HG03159 (cell line): ENCODE measurements at regions not wholly inside any gene's neighbourhood (a gene's known extent, or its start where the extent isn't known, plus 50 kb on each side); places are given as distances from the start of the nearest gene placed in this dataset.

Source experiments
- ATAC-seq: cut with Tn5 transposase; IDR thresholded peaks from one replicate; pipeline ENCODE4 v1.9.1; 2021; ENCODE audit warnings: mild to moderate bottlenecking, moderate library complexity; ENCODE audit not compliant: unreplicated experiment

DNA sequence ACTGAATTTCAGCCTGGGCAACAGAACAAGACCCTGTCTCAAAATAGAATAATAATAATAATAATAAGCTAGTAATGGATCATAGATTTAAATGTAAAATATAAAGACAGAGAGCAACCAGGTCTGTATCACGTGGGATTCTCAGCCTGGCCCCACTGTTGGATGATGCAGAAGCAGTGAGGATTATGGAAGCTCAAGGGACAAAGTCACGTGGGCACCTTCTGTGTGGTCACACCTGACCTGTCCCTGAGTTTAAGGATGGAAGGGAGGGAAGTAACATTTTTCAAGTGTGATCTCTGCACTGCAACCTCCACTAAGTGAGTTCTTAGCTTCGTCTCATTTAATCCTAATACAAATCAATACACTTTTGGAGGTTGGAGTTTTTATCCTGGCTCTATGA lies 212.5 kb upstream of the IER5L start:
- no peak for ATAC-seq

DNA sequence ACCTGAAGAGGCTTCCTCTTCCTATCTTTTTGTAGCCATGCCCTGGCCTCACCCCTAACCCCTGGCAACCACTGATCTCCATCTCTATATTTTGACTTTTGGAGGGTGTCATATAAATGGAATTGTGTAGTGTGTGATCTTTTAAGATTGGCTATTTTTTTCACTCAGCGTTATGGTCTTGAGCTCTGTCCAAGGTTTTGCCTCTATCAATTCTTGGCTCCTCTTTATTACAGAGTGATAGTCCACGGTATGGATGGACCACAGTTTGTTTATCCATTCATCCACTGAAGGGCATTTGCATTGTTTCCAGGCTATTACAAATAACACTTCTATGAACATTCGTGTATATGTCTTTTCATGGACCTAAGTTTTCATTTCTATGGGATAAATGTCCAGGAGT lies 209.8 kb upstream of the IER5L start:
- no peak for ATAC-seq

DNA sequence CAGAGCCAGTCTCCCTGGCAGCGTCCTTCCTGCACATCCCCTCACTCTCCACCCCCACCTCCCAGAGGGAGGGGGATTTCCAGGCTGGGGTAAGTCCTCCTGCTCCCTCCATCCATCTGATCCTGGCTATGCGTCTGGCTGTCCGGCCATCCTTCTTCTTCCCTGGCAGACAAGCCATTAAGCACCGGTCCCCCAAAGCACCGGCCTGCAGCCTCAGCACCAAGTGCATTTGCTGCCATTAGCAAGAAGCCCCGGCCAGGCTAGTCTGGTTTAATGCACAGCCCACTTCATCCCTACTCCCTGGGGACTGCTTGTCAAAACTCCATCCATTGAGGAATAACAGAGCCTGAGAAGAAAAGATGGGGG lies 208.7 kb upstream of the IER5L start:
- ATAC-seq: no peak

- ATAC-seq: no peak
These were observed 207.3 kb upstream of the IER5L start for GRCh38 chr9:129385211-129385934.

DNA sequence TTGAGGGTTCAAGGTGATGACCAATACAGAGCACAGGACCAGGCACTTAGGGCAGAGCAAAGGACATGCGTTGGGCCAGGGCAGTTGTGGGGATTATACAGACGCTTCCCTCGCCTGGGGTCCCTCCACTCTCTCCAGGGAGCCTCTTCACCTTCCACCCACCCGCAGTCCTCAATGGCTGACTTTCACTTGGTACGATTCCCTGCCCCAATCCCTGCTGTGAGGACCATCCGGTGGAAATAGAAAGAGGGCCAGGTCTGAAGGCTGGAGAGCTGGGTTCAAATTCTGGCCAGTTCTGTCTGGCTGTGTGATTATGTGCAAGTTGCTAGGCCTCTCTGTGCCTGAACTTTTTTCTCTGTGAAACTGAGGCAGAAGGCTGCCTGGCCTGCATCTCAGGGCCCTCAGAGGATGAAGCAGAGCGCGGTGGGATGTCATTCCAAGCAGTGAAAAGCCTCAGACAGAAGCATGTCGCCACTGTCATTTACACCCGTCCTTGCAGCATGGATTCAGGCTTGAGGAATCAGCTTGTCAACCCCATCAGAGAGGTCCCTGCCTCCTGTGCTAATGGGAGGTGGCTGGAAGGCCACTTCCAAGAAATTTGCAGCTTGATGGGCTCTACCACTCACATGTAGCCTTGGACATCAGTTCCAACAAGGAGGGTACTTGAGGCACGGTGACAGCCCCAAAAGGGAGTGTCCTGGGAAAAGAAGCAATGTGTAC lies 206.6 kb upstream of the IER5L start:
- no peak for ATAC-seq

DNA sequence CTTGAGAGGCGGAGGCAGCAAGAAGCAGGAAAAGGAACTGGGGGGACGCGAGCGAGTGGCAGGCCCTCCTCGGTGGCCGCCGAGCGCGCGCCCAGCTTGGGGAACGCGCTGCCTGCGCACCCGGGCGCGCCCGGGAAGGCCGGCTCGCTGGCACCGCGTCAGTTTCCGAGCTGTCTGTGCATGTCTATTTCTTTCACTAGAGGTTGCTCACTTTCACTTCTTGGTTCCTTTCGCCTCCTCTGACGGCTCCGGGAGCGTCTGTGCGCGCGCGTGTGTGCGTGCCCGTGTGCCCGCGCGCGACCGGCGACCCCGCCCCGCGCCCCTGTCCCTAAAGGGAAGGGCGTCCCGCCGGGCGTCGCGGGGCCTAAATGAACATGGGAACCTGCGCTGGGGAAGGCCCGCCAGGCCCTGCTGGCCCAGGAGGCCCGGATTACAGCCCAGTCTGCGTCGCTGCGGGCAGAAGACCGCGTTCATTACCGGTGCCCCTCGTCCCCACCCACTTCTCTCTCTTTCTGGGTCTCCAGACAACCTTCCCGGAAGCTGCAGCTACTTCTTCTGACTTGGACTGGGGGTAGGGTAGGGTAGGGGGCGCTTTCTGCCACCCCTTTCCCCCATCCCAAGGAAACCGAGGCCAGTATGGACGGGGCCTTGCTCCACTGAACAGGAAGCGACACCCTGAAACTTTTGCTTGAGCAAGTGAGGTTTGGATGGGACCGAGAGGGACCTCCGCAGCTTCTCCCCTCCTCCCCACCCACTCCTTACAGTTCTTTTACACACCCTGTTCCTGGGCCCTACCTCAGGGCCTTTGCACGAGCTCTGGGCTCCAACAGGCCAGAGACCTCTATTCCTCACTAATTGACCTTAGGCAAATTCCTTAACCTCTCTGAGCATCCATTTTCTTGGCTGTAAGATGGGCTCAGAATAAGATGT lies 205.8 kb upstream of the IER5L start:
- peak; percentile 86 for ATAC-seq

DNA sequence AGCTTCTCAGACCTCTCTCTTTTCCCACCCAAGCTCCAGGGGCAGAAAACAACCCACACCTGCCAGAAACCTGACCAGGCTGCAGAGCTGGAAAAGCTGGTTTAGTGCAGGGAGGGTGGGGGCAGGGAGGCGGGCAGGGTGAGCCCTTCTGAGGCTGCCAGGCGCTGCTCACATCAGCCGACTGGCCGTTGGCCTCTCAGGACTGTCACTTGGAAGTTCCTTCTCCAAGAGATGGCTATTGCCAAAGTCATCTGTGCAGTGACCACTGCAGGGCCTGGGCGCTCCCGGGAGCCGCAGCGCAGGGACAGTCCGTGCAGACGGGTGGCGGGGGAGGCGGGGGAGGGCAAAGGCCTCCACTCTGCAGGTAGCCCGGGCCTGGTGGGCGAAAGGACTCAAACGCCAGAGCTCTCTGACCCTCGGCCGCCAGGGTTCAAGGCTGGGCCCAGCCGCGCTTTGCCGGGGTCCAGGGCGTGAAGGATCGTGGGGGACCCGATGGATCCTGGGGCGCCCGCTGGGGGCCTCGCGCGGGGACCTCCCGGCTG lies 205.0 kb upstream of the IER5L start:
- ATAC-seq: no peak

DNA sequence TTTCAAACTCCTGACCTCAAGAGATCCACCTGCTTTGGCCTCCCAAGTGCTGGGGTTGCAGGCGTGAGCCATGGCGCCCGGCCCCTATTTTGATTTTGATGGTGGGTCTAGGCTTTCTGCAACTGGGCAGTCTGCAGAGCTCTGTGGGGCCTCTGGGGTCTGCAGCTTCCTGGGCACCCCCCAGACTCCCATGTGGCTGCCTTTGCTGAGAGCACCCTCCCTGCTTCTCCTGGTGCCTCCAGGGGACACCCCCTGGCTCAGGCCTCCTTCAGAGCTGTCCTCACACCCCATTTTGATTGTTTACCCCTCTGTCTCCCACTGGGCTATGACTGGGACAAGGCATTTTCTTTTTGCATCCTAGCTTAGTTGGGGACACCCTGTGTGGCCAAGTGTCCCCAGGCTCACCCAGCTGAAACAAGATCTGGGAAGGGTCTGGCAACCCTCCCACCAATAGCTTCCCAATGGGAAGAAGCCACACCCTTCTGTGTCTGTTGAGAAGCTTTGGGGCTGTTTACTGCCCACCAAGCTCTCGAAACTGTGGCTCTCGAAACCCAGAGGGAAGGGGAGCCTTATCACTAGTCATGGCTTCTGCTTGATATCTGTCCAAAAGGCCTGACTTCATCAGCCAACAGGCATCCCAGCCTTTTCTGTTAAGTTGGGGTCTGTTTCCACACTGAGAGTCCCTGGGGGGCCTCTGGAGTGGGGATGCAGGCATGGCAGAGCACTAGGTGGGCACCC lies 204.4 kb upstream of the IER5L start:
- no peak for ATAC-seq

GRCh38 chr9:129381481-129381957 lies 203.5 kb upstream of the IER5L start:
- ATAC-seq: no peak

- no peak for ATAC-seq
These were observed 202.9 kb upstream of the IER5L start for GRCh38 chr9:129380961-129381401.

- ATAC-seq: no peak
These were observed 201.8 kb upstream of the IER5L start for GRCh38 chr9:129379886-129380285.

- ATAC-seq: no peak
These were observed 201.2 kb upstream of the IER5L start for GRCh38 chr9:129379181-129379836.

DNA sequence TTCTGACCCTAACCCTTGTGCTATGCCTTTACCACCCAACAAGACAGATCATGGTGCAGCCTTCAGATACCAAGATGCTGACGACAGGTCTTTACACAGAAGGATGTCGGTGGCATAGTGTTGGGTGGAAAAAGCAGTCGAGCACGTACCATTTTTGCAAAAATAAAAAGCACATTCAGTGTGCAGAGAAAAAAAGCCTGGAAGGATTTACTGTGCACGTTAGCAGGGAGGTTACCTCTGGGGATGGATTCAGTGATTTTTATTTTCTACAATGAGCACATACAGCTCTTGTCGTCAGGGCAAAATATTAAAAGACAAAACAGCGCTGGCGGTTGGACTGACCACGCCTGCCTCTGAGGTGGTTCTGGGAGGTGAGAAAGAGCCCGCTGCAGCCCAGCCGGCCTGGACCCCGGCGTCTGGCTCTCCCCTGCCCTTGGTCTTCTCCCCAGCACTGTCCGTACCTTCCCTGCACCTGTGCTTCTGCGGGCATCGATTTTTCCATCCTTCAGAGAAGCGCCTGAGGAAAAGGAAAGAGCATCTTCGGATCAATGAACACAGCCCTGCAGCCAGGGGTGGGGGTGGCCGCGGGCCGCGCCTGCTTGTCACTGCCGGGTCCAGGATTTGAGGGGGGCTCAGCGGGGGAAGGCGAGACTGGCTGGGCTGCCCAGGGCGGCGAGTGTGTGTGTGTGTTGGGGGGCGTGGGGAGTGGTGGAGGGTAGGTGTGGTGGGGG lies 200.0 kb upstream of the IER5L start:
- ATAC-seq: no peak

DNA sequence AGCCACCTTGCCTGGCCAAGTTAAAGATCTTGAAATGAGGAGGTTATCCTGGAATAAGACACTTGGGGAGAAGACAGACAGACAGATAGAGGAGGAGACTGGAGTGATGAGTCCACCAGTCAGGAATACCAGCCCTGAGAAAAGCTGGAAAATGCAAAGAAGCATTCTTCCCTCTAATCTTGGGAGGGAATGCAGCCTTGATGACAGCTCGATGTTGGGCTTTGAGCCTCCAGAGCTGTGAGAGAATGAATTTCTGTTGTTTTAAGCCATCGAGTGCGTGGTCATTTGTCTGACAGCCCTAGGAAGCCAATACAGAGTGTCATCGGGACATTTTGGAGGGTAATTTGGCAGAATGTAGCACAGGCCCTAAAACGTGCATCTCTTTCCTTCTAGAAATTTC lies 199.1 kb upstream of the IER5L start:
- no peak for ATAC-seq

GRCh38 chr9:129375845-129376244 lies 197.8 kb upstream of the IER5L start:
- ATAC-seq: no peak

- no peak for ATAC-seq
These were observed 196.6 kb upstream of the IER5L start for GRCh38 chr9:129374651-129375050.

GRCh38 chr9:129374231-129374630 lies 196.2 kb upstream of the IER5L start:
- ATAC-seq: no peak

GRCh38 chr9:129373361-129373760 lies 195.3 kb upstream of the IER5L start:
- ATAC-seq: no peak

DNA sequence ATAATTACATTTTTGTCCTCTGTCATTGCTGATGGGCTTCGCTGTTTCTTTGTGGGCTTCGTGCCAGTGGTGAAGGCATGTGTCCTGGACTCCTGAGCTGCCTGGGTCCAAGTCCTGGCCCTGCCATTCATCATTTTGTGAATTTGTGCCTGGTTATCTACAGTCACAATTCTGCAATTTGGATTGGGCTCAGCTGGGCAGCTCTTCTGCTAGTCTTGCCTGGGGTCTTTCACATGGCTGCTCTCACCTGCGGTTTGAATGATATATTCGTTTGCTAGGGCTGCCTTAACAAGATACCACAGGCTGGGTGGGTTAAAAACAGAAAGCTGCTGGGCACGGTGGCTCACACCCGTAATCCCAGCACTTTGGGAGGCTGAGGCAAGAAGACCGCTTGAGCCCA lies 192.7 kb upstream of the IER5L start:
- no peak for ATAC-seq
